ENCODE measurements at regions not wholly inside any gene's neighbourhood (a gene's known extent, or its start where the extent isn't known, plus 50 kb on each side); places are given as distances from the start of the nearest gene placed in this dataset.

DNA sequence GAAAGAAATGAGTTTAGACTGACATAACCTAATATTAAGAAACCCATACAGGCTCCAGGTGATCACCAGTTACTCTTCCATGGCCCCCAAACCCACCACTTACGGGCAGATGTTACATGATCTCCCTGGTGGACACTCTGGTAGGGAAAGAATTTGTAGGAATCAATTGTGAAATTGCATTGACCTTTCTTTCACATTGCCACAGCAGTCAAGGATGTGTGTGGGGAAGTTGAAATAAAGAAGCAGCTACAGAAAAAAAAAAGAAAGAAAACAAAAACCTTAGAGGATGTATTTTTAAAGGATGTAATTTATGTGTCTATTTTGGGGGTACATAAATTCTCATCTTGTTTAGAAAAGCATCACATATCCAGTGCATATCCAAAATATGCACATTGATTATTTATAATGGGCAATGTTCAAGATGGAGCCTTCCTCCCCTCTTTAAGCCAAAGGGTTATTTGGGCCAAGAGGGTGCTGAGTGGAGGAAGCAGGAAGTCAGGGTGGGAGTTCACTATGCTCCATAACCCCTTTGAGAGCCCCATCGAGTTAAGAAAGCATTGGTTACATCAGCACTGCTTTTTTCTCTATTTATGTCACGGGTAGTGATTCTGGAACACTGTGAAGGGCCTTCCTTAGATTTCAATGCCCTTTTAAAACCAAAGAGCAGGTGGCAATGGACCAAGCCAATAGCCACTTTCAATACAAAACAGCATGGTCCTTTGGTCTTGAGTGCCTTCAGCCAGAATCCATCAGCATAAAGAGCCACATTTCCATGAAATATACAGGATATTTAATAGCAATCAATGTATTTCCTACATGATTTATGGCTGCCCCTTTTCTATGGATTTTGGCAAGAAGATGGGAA, 169.6 kb downstream of the LACC1 start:
- Histone ChIP-seq H3K4me1 (ENCODE audit: control insufficient read depth in 2 of 3, insufficient read depth in 2 of 3, low read depth in 1 of 3, low read length in 3 of 3) (peaks cover 0 to 9% (median 6%) of the 10 kb centered on the region in 3 donors), H3K36me3 (ENCODE audit: control insufficient read depth in 2 of 3, insufficient read depth in 3 of 3, low read length in 3 of 3) (no peaks in the 10 kb centered on the region), H3K4me3 (ENCODE audit: low read length in 3 of 3) (no peak overlapping the region), H3K9me3 (ENCODE audit: control insufficient read depth in 2 of 3, insufficient read depth in 1 of 3, low read length in 3 of 3) (no peaks in the 10 kb centered on the region), H3K27ac (ENCODE audit: low read depth in 2 of 2, low read length in 2 of 2) (no peak overlapping the region), H3K27me3 (ENCODE audit: control insufficient read depth, insufficient read depth, low read length) (no peaks in the 10 kb centered on the region), H3K9ac (ENCODE audit: low read length in 3 of 3) (no peak overlapping the region)
- FAIRE-seq: no peak
- intact Hi-C loops (cut with DNase I): loop anchor here (10.0 kb wide), 1 partner anchor 395 kb away; no protein-coding TSS in a partner anchor
- TF ChIP-seq, protein P1, sequence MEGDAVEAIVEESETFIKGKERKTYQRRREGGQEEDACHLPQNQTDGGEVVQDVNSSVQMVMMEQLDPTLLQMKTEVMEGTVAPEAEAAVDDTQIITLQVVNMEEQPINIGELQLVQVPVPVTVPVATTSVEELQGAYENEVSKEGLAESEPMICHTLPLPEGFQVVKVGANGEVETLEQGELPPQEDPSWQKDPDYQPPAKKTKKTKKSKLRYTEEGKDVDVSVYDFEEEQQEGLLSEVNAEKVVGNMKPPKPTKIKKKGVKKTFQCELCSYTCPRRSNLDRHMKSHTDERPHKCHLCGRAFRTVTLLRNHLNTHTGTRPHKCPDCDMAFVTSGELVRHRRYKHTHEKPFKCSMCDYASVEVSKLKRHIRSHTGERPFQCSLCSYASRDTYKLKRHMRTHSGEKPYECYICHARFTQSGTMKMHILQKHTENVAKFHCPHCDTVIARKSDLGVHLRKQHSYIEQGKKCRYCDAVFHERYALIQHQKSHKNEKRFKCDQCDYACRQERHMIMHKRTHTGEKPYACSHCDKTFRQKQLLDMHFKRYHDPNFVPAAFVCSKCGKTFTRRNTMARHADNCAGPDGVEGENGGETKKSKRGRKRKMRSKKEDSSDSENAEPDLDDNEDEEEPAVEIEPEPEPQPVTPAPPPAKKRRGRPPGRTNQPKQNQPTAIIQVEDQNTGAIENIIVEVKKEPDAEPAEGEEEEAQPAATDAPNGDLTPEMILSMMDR (IDR thresholded peaks at IDR 0.05; ENCODE audit: borderline replicate concordance, extremely low read depth, insufficient read depth): no peak
- peak in 2 of 5 donors; percentile 37 to 38 for DNase-seq

DNA sequence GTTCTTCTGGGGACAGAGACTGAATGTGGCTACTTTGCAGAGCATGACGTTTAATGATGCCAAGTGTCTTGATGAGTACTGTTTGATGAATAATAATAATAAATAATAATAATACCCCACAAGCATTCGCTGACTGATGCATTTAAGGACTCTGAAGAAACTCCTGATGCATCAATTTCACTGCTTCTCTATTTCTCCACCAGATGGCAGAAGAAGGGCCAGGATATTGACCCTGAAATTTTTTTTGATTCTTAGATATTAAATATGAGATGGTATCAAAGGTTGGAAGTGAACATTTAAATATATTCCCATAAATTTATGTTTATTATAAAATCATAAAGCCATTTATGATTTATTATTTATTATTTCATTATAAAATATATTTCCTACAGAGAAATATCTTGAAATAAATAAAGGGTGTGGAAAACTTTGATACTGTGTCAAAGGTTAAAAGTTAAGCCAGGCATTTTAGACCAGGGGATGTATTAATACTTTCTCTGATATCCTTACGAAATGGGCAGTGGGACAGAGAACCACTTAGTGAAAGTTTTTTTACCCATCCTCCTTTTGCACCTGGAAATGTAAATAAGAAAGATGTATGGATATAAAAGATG, 170.9 kb downstream of the LACC1 start:
- Histone ChIP-seq H3K36me3 (ENCODE audit: control insufficient read depth in 2 of 3, insufficient read depth in 3 of 3, low read length in 3 of 3) (no peaks in the 10 kb centered on the region), H3K9ac (ENCODE audit: low read length in 3 of 3) (no peak overlapping the region), H3K27me3 (ENCODE audit: control insufficient read depth, insufficient read depth, low read length) (no peaks in the 10 kb centered on the region), H3K27ac (ENCODE audit: low read depth in 2 of 2, low read length in 2 of 2) (no peak overlapping the region), H3K9me3 (ENCODE audit: control insufficient read depth in 2 of 3, insufficient read depth in 1 of 3, low read length in 3 of 3) (no peaks in the 10 kb centered on the region), H3K4me3 (ENCODE audit: low read length in 3 of 3) (no peak overlapping the region), H3K4me1 (ENCODE audit: control insufficient read depth in 2 of 3, insufficient read depth in 2 of 3, low read depth in 1 of 3, low read length in 3 of 3) (peaks cover 0 to 9% (median 6%) of the 10 kb centered on the region in 3 donors)
- FAIRE-seq: peak; percentile 98
- peak in 1 of 5 donors; percentile 61 for DNase-seq
- TF ChIP-seq, protein P1 (IDR thresholded peaks at IDR 0.05; ENCODE audit: borderline replicate concordance, extremely low read depth, insufficient read depth): peak; percentile 71
- intact Hi-C loops (cut with DNase I): no loop called here

DNA sequence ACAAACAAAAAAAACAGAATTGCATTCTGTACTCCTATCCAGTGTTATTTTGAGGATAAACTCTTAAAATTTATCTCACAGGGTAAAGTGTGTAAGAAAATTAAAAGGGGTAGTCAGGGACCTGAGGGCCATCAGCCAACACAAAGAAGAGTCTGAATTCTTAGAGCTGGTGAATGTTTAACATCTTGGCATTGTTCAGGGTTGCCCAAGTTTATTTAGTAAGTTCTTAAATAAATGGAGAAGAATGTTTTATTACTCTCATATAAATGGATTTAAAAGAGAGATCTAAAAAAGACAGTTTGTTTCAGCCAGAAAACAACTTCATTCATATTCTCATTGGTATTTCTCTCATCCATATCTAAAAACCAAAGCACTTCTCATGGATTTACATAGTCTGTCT, 171.7 kb downstream of the LACC1 start:
- Histone ChIP-seq H3K27ac (ENCODE audit: low read depth in 2 of 2, low read length in 2 of 2) (no peak overlapping the region), H3K9me3 (ENCODE audit: control insufficient read depth in 2 of 3, insufficient read depth in 1 of 3, low read length in 3 of 3) (no peaks in the 10 kb centered on the region), H3K4me1 (ENCODE audit: control insufficient read depth in 2 of 3, insufficient read depth in 2 of 3, low read depth in 1 of 3, low read length in 3 of 3) (peaks cover 0 to 9% (median 6%) of the 10 kb centered on the region in 3 donors), H3K4me3 (ENCODE audit: low read length in 3 of 3) (no peak overlapping the region), H3K36me3 (ENCODE audit: control insufficient read depth in 2 of 3, insufficient read depth in 3 of 3, low read length in 3 of 3) (no peaks in the 10 kb centered on the region), H3K9ac (ENCODE audit: low read length in 3 of 3) (no peak overlapping the region), H3K27me3 (ENCODE audit: control insufficient read depth, insufficient read depth, low read length) (no peaks in the 10 kb centered on the region)
- FAIRE-seq: peak; percentile 41
- DNase-seq: peak in 1 of 5 donors; percentile 27
- intact Hi-C loops (cut with DNase I): no loop called here
- TF ChIP-seq, protein P1 (IDR thresholded peaks at IDR 0.05; ENCODE audit: borderline replicate concordance, extremely low read depth, insufficient read depth): no peak

Data from kidney (tissue), 13 donors.